Keratinocyte (primary cell): ENCODE measurements at regions not wholly inside any gene's neighbourhood (a gene's known extent, or its start where the extent isn't known, plus 50 kb on each side); places are given as distances from the start of the nearest gene placed in this dataset.

ENCODE experiments used
- EZH2 ChIP-seq: IDR thresholded peaks from one replicate; pipeline ENCODE4 v1.6.1; 2012; ENCODE audit warnings: inconsistent platforms, mild to moderate bottlenecking, low read length, moderate library complexity
- TF ChIP-seq, protein P1 (sequence below), 3 experiments: IDR thresholded peaks in 1 of 3; conservative IDR thresholded peaks in 1 of 3; optimal IDR thresholded peaks in 1 of 3; 2 replicates in 2 of 3; 3 replicates in 1 of 3; pipeline versions ENCODE3 to v1.5.1; 2011; ENCODE audit warnings: low read length in 3 of 3, mild to moderate bottlenecking in 3 of 3, moderate library complexity in 2 of 3, control low read depth in 1 of 3, inconsistent platforms in 1 of 3; ENCODE audit not compliant: insufficient read depth in 2 of 3; ENCODE audit errors: extremely low read depth in 1 of 3

DNA sequence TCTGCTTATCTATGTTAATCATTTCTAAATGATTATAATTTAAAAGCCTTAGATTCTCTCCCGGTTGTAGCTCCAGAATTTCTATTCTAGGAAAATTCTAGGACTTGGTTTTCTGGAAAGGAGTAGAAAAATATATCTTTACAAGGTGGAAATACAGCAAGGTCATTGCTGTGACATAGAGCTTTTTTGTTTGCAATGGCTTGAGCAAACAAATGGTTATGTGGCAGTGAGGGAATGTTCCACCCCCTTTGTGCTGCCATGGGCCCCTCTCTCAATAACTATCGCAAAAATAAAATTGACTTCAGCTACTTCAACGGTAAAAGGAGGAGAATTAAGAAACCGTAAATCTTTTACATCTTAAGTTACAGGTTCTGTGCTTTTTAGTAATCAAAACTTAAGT is 517.1 kb downstream of the EPHA3 start:
- TF ChIP-seq, protein P1, sequence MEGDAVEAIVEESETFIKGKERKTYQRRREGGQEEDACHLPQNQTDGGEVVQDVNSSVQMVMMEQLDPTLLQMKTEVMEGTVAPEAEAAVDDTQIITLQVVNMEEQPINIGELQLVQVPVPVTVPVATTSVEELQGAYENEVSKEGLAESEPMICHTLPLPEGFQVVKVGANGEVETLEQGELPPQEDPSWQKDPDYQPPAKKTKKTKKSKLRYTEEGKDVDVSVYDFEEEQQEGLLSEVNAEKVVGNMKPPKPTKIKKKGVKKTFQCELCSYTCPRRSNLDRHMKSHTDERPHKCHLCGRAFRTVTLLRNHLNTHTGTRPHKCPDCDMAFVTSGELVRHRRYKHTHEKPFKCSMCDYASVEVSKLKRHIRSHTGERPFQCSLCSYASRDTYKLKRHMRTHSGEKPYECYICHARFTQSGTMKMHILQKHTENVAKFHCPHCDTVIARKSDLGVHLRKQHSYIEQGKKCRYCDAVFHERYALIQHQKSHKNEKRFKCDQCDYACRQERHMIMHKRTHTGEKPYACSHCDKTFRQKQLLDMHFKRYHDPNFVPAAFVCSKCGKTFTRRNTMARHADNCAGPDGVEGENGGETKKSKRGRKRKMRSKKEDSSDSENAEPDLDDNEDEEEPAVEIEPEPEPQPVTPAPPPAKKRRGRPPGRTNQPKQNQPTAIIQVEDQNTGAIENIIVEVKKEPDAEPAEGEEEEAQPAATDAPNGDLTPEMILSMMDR (optimal IDR thresholded peaks at IDR 0.05 in 1 of 3, IDR thresholded peaks at IDR 0.05 in 1 of 3, conservative IDR thresholded peaks at IDR 0.05 in 1 of 3; ENCODE audit: extremely low read depth in 1 of 3, insufficient read depth in 2 of 3, low read length in 3 of 3) = no peak
- TF ChIP-seq EZH2 = no peak
